NB4 (cell line): ENCODE measurements at regions not wholly inside any gene's neighbourhood (a gene's known extent, or its start where the extent isn't known, plus 50 kb on each side); places are given as distances from the start of the nearest gene placed in this dataset.

ENCODE experiments used
- DNase-seq: peaks from one replicate; pipeline ENCODE4 v3.0.0; 2010; ENCODE audit warnings: low read depth
- H3K4me3 ChIP-seq: one replicate; pipeline ENCODE4 v1.5.1; 2011; ENCODE audit warnings: mild to moderate bottlenecking, low read depth, low read length, moderate library complexity
- CTCF ChIP-seq: IDR thresholded peaks from one replicate; pipeline ENCODE4 v1.5.1; 2012; ENCODE audit warnings: low read depth, low read length
- MYC ChIP-seq: IDR thresholded peaks from 2 replicates; pipeline ENCODE4 v1.6.1; 2011; ENCODE audit warnings: low read depth, low read length
- POLR2A ChIP-seq: IDR thresholded peaks from 2 replicates; pipeline ENCODE4 v1.6.1; 2011; ENCODE audit warnings: mild to moderate bottlenecking; ENCODE audit not compliant: insufficient read length; ENCODE audit errors: extremely low read depth
- TF ChIP-seq, protein P1 (sequence below): IDR thresholded peaks from 2 replicates; pipeline ENCODE4 v1.6.1; 2011; ENCODE audit warnings: low read depth, low read length

DNA sequence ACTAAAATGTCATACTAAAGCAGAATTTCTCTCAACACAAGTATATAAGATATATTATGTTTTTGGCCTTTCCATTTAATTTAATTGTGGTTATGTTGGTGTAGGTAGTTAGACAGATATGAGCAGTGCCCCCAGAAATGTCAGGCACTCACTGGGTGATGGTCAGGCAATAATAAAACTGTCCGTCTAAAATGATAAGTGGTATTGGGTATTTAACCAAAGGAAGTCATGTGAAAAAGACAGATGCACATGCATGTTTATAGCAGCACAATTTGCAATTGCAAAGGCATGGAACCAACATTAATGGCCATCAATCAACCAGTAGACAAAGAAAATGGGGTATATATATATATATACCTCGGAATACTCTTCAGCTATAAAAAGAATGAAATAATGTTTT, 936.6 kb upstream of the SLC39A10 start:
- H3K4me3 ChIP-seq: no peak overlapping the region
- no peak for DNase-seq
- TF ChIP-seq MYC (no peak), POLR2A (no peak), CTCF (no peak)
- TF ChIP-seq, protein P1, sequence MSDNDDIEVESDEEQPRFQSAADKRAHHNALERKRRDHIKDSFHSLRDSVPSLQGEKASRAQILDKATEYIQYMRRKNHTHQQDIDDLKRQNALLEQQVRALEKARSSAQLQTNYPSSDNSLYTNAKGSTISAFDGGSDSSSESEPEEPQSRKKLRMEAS: no peak

- no peak overlapping the region for H3K4me3 ChIP-seq
- no peak for DNase-seq
- TF ChIP-seq MYC (no peak), CTCF (no peak), POLR2A (no peak)
- TF ChIP-seq, protein P1: no peak
Observed at GRCh38 chr2:194718881-194719280, 938.1 kb upstream of the SLC39A10 start.

DNA sequence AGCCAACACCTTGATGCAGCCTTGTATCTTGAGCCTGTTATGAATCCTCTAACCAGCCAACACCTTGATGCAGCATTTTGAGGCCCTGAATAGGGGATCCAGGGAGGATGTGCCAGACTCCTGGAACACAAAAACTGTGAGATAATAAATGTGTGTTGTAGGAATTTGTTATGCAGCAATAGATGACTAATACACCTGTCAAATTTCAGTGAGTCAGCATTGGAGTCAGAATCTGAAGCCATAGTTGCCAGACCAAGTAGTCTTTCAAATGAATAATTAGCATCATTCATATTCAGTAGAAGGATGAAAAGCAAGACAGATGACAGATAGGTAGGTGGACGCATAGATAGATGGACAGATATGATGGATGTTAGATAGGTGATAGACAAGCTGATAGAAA, 942.5 kb upstream of the SLC39A10 start:
- no peak overlapping the region for H3K4me3 ChIP-seq
- no peak for TF ChIP-seq POLR2A
- TF ChIP-seq, protein P1: no peak
- TF ChIP-seq CTCF: no peak
- TF ChIP-seq MYC: no peak
- DNase-seq: no peak

DNA sequence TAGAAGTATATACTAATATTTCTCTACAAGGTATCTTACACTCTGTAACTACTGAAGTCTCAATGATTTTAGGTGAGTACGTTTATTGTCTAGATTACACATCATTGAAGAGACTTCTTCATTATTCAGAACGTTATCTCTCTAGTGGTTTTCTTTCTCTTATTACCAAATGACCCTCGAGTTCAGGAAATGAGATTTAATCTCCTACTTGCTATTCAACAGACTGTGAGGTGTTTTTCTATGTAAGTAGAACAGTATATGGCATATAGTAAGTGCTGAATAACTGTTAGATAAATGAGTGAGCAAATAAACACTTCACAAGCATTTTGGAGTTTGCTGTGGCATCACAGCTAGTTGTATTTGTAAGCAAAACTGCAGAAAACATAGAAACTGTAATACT, 947.2 kb upstream of the SLC39A10 start:
- no peak for DNase-seq
- H3K4me3 ChIP-seq: no peak overlapping the region
- TF ChIP-seq POLR2A: no peak
- TF ChIP-seq MYC: no peak
- TF ChIP-seq, protein P1: no peak
- no peak for TF ChIP-seq CTCF

GRCh38 chr2:194706179-194706578, 950.8 kb upstream of the SLC39A10 start:
- TF ChIP-seq CTCF (no peak), MYC (no peak), POLR2A (no peak)
- TF ChIP-seq, protein P1: no peak
- H3K4me3 ChIP-seq: no peak overlapping the region
- DNase-seq: no peak

GRCh38 chr2:194705398-194705797, 951.6 kb upstream of the SLC39A10 start:
- H3K4me3 ChIP-seq: no peak overlapping the region
- no peak for DNase-seq
- no peak for TF ChIP-seq MYC
- TF ChIP-seq, protein P1: no peak
- no peak for TF ChIP-seq CTCF
- TF ChIP-seq POLR2A: no peak
